HL-60 (cell line): ENCODE measurements at regions not wholly inside any gene's neighbourhood (a gene's known extent, or its start where the extent isn't known, plus 50 kb on each side); places are given as distances from the start of the nearest gene placed in this dataset.

Experiments used
- GABPA ChIP-seq: IDR thresholded peaks from 2 replicates; pipeline ENCODE4 v1.6.1; 2012; ENCODE audit warnings: low read depth
- POLR2AphosphoS5 ChIP-seq: IDR thresholded peaks from 2 replicates; pipeline ENCODE4 v1.6.1; 2012; ENCODE audit warnings: low read depth
- TF ChIP-seq, protein P1 (sequence below): IDR thresholded peaks from one replicate; pipeline ENCODE4 v1.5.1; 2011; ENCODE audit warnings: low read length, control low read depth, inconsistent platforms; ENCODE audit not compliant: insufficient read depth
- TF ChIP-seq, protein P2 (sequence below): IDR thresholded peaks from 2 replicates; pipeline ENCODE4 v1.6.1; 2012; ENCODE audit warnings: low read depth; ENCODE audit not compliant: insufficient replicate concordance

DNA sequence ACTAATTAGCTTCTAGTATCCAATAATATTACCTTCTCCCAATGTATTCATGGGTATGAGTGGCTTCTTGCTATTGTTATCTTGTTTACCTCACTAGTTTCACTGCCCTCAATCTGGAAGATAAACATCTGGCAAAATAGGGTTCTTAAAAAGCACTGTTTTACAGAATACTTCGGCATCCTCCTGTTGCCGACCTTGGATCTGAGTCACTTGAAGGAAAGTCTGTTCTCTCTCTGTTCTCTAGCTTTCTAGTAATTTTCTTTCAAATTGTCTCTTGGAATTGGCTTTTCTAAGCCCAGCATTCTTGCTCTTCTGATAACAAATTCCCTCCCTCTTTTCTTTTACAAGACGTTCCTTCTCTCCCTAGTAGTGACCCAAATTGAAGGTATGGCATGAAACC, 189.5 kb downstream of the KITLG start:
- TF ChIP-seq POLR2AphosphoS5 (no peak), GABPA (no peak)
- TF ChIP-seq, protein P1, sequence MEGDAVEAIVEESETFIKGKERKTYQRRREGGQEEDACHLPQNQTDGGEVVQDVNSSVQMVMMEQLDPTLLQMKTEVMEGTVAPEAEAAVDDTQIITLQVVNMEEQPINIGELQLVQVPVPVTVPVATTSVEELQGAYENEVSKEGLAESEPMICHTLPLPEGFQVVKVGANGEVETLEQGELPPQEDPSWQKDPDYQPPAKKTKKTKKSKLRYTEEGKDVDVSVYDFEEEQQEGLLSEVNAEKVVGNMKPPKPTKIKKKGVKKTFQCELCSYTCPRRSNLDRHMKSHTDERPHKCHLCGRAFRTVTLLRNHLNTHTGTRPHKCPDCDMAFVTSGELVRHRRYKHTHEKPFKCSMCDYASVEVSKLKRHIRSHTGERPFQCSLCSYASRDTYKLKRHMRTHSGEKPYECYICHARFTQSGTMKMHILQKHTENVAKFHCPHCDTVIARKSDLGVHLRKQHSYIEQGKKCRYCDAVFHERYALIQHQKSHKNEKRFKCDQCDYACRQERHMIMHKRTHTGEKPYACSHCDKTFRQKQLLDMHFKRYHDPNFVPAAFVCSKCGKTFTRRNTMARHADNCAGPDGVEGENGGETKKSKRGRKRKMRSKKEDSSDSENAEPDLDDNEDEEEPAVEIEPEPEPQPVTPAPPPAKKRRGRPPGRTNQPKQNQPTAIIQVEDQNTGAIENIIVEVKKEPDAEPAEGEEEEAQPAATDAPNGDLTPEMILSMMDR, result no peak
- TF ChIP-seq, protein P2, sequence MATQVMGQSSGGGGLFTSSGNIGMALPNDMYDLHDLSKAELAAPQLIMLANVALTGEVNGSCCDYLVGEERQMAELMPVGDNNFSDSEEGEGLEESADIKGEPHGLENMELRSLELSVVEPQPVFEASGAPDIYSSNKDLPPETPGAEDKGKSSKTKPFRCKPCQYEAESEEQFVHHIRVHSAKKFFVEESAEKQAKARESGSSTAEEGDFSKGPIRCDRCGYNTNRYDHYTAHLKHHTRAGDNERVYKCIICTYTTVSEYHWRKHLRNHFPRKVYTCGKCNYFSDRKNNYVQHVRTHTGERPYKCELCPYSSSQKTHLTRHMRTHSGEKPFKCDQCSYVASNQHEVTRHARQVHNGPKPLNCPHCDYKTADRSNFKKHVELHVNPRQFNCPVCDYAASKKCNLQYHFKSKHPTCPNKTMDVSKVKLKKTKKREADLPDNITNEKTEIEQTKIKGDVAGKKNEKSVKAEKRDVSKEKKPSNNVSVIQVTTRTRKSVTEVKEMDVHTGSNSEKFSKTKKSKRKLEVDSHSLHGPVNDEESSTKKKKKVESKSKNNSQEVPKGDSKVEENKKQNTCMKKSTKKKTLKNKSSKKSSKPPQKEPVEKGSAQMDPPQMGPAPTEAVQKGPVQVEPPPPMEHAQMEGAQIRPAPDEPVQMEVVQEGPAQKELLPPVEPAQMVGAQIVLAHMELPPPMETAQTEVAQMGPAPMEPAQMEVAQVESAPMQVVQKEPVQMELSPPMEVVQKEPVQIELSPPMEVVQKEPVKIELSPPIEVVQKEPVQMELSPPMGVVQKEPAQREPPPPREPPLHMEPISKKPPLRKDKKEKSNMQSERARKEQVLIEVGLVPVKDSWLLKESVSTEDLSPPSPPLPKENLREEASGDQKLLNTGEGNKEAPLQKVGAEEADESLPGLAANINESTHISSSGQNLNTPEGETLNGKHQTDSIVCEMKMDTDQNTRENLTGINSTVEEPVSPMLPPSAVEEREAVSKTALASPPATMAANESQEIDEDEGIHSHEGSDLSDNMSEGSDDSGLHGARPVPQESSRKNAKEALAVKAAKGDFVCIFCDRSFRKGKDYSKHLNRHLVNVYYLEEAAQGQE, result no peak
